Osteoblast (primary cell): ENCODE measurements at regions not wholly inside any gene's neighbourhood (a gene's known extent, or its start where the extent isn't known, plus 50 kb on each side); places are given as distances from the start of the nearest gene placed in this dataset.

ENCODE experiments used
- DNase-seq: peaks from one replicate; pipeline ENCODE4 v3.0.0; 2011; ENCODE audit warnings: low spot score, mixed read lengths; ENCODE audit not compliant: insufficient read length; ENCODE audit errors: missing footprints
- H2AFZ ChIP-seq: 2 replicates; pipeline ENCODE4 v1.6.0; 2011; ENCODE audit warnings: mild to moderate bottlenecking, low read length
- H3K27ac ChIP-seq: 2 replicates; pipeline ENCODE4 v1.5.1; 2011; ENCODE audit warnings: mild to moderate bottlenecking, low read depth, low read length, moderate library complexity
- H3K27me3 ChIP-seq: 2 replicates; pipeline ENCODE4 v1.6.0; 2012; ENCODE audit warnings: mild to moderate bottlenecking, control low read depth, inconsistent platforms, low read length, moderate library complexity; ENCODE audit not compliant: insufficient read depth
- H3K36me3 ChIP-seq: 2 replicates; pipeline ENCODE4 v1.5.1; 2011; ENCODE audit warnings: mild to moderate bottlenecking, low read length, control low read depth, moderate library complexity; ENCODE audit not compliant: insufficient read depth
- H3K4me1 ChIP-seq: 2 replicates; pipeline ENCODE4 v1.5.1; 2011; ENCODE audit warnings: mild to moderate bottlenecking, low read length, control low read depth, moderate library complexity; ENCODE audit not compliant: insufficient read depth
- H3K4me2 ChIP-seq: 2 replicates; pipeline ENCODE4 v1.6.0; 2011; ENCODE audit warnings: mild to moderate bottlenecking, low read length; ENCODE audit not compliant: insufficient read depth
- H3K4me3 ChIP-seq: fragments of 200-600 bp; sonication (generic); 3 replicates; pipeline ENCODE4 v1.5.1; 2012; ENCODE audit warnings: mild to moderate bottlenecking, low read length, inconsistent platforms; ENCODE audit not compliant: insufficient read depth
- H3K79me2 ChIP-seq: 2 replicates; pipeline ENCODE4 v1.6.0; 2012; ENCODE audit warnings: mild to moderate bottlenecking, low read length, control low read depth, inconsistent platforms; ENCODE audit not compliant: insufficient read depth
- H3K9me3 ChIP-seq: 2 replicates; pipeline ENCODE4 v1.5.1; 2011; ENCODE audit warnings: low read depth, low read length, control low read depth
- H4K20me1 ChIP-seq: 2 replicates; pipeline ENCODE4 v1.6.0; 2012; ENCODE audit warnings: mild to moderate bottlenecking, low read length, control low read depth; ENCODE audit not compliant: insufficient read depth
- TF ChIP-seq, protein P1 (sequence below): IDR thresholded peaks from 2 replicates; pipeline ENCODE4 v1.5.1; 2011; ENCODE audit warnings: mild to moderate bottlenecking, low read depth, low read length, moderate library complexity; ENCODE audit errors: extremely low read depth

DNA sequence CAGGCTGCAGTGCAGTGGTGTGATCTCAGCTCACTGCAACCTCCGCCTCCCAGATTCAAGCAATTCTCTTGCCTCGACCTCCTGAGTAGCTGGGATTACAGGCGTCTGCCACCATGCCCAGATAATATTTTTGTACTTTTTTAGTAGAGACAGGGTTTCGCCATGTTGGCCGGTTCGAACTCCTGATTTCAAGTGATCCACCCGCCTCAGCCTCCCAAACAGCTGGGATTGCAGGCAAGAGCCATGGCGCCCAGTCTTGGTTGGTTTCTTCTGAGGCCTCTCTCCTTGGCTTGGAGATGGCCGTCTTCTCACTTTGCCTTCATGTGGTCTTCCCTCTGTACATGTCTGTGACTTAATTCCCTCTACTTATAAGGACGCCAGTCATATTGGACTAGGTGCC is 254.6 kb downstream of the BUD13 start:
- H4K20me1 ChIP-seq, result no peaks in the 10 kb centered on the region
- no peak overlapping the region for H2AFZ ChIP-seq
- H3K27ac ChIP-seq, result no peak overlapping the region
- no peaks in the 10 kb centered on the region for H3K4me1 ChIP-seq
- H3K9me3 ChIP-seq, result no peaks in the 10 kb centered on the region
- TF ChIP-seq, protein P1, sequence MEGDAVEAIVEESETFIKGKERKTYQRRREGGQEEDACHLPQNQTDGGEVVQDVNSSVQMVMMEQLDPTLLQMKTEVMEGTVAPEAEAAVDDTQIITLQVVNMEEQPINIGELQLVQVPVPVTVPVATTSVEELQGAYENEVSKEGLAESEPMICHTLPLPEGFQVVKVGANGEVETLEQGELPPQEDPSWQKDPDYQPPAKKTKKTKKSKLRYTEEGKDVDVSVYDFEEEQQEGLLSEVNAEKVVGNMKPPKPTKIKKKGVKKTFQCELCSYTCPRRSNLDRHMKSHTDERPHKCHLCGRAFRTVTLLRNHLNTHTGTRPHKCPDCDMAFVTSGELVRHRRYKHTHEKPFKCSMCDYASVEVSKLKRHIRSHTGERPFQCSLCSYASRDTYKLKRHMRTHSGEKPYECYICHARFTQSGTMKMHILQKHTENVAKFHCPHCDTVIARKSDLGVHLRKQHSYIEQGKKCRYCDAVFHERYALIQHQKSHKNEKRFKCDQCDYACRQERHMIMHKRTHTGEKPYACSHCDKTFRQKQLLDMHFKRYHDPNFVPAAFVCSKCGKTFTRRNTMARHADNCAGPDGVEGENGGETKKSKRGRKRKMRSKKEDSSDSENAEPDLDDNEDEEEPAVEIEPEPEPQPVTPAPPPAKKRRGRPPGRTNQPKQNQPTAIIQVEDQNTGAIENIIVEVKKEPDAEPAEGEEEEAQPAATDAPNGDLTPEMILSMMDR, result no peak
- DNase-seq, result no peak
- H3K27me3 ChIP-seq, result no peaks in the 10 kb centered on the region
- H3K36me3 ChIP-seq, result no peaks in the 10 kb centered on the region
- H3K4me2 ChIP-seq, result no peak overlapping the region
- no peak overlapping the region for H3K4me3 ChIP-seq
- H3K79me2 ChIP-seq, result no peaks in the 10 kb centered on the region

DNA sequence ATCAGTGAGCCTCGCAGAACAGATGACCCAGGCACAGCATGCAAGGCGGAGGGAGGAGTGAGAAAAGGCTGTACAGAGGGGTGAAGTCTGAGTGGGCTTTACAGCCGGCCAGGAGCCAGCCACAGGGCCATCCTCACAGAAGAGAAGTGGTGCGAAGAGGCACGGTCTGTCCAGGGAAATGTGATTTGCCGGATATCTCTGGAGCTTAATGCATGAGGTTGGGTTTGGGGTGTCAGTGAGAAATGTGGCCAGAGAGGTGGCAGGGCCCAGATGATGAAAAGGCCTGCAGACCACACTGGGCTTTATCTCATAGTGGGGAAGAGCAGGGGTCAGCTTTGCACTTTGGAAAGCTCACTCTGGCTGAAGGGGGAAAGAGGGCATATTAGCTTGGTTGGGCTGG is 255.2 kb downstream of the BUD13 start:
- no peak for DNase-seq
- Histone ChIP-seq H3K9me3 (no peaks in the 10 kb centered on the region), H3K4me1 (no peaks in the 10 kb centered on the region), H3K36me3 (no peaks in the 10 kb centered on the region), H3K79me2 (no peaks in the 10 kb centered on the region), H3K27me3 (no peaks in the 10 kb centered on the region), H4K20me1 (no peaks in the 10 kb centered on the region), H3K27ac (no peak overlapping the region), H2AFZ (no peak overlapping the region), H3K4me2 (no peak overlapping the region), H3K4me3 (no peak overlapping the region)
- TF ChIP-seq, protein P1, result no peak

DNA sequence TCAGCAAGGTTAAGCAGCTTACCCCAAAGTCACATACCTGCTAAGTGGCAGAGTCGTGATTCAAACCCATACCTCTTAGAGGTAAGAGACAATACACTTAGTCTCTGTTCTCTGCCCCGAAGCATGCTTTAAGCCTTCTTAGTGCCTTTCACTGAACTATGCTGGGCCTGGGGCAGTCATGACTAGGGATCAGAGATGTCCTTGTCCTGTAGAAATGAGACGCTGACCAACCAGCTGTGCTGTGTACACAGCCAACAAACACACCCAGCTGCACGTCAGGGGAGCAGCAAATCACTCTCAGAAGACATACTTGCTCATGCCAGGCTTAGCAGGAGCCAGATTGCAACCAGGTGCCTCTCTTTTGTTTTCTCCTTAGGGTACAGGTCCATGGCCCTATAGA is 255.7 kb downstream of the BUD13 start:
- H3K27ac ChIP-seq, result no peak overlapping the region
- no peaks in the 10 kb centered on the region for H3K79me2 ChIP-seq
- no peak for DNase-seq
- no peaks in the 10 kb centered on the region for H3K27me3 ChIP-seq
- H2AFZ ChIP-seq, result no peak overlapping the region
- no peak overlapping the region for H3K4me2 ChIP-seq
- H3K4me3 ChIP-seq, result no peak overlapping the region
- H3K4me1 ChIP-seq, result no peaks in the 10 kb centered on the region
- no peaks in the 10 kb centered on the region for H4K20me1 ChIP-seq
- H3K36me3 ChIP-seq, result no peaks in the 10 kb centered on the region
- H3K9me3 ChIP-seq, result no peaks in the 10 kb centered on the region
- TF ChIP-seq, protein P1, result no peak

DNA sequence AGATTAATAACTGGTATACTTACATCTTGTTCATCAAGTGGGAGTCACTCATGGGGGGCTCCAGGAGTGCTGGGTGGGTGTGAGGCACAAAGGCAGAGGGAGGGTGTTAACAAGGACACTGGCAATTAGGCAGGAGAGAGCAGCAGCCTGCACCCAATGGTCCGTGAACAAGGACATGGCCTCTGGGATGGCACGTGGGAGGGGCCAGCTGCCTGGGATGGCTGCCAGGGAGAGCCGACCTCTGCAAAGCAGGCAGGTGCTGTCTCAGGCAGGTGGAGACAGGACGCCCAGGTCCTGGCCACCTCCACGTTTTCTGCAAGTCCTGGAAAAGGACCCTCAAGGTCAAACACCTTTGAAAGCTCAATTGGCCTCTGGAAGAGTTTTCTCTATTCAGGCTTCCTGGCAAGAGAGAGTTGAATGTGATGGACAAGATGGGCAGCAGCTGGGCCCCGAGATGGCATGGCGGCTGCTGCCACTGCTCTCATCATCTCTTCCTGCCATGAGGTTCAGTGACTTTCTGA is 257.1 kb downstream of the BUD13 start:
- no peak overlapping the region for H3K27ac ChIP-seq
- no peaks in the 10 kb centered on the region for H3K27me3 ChIP-seq
- no peaks in the 10 kb centered on the region for H3K36me3 ChIP-seq
- no peak overlapping the region for H3K4me2 ChIP-seq
- no peaks in the 10 kb centered on the region for H3K4me1 ChIP-seq
- H2AFZ ChIP-seq, result no peak overlapping the region
- TF ChIP-seq, protein P1, result no peak
- H3K79me2 ChIP-seq, result no peaks in the 10 kb centered on the region
- no peaks in the 10 kb centered on the region for H4K20me1 ChIP-seq
- no peak overlapping the region for H3K4me3 ChIP-seq
- DNase-seq, result no peak
- H3K9me3 ChIP-seq, result no peaks in the 10 kb centered on the region
